Stomach (tissue), 8 donors: ENCODE measurements at regions not wholly inside any gene's neighbourhood (a gene's known extent, or its start where the extent isn't known, plus 50 kb on each side); places are given as distances from the start of the nearest gene placed in this dataset.

Experiments used
- DNase-seq, 2 donors: peaks; one replicate each; pipeline versions ENCODE4 v3.0.0 to v3.0.0-alpha.2; 2013 to 2019
- H3K27ac ChIP-seq, 5 donors: fragments of 200-600 bp in 4 of 5; sonication (generic) in 4 of 5; one replicate each; pipeline ENCODE4 v1.5.1; 2013 to 2019; ENCODE audit warnings: mild to moderate bottlenecking in 1 of 5, moderate library complexity in 1 of 5
- H3K27me3 ChIP-seq, 3 donors: fragments of 200-600 bp; sonication (generic); one replicate each; pipeline ENCODE4 v1.5.1; 2017 to 2019; ENCODE audit warnings: mixed run types in 1 of 3
- H3K36me3 ChIP-seq, 4 donors: fragments of 200-600 bp; sonication (generic); 1 replicate in 3 of 4; 2 replicates in 1 of 4; pipeline ENCODE4 v1.5.1; 2016 to 2019
- H3K4me1 ChIP-seq, 4 donors: fragments of 200-600 bp; sonication (generic); one replicate each; pipeline ENCODE4 v1.5.1; 2016 to 2019
- H3K4me3 ChIP-seq, 4 donors: fragments of 200-600 bp; sonication (generic) in 3 of 4; one replicate each; pipeline ENCODE4 v1.5.1; 2016 to 2019; ENCODE audit warnings: mild to moderate bottlenecking in 1 of 4
- H3K9me3 ChIP-seq, 4 donors: fragments of 200-600 bp; sonication (generic); one replicate each; pipeline ENCODE4 v1.5.1; 2016 to 2019
- CTCF ChIP-seq, 7 experiments: fragments of 450-650 bp in 4 of 7; fragments of 200-600 bp in 3 of 7; sonication (generic) in 3 of 7; IDR thresholded peaks; one replicate each; pipeline ENCODE4 v1.5.1; 2016 to 2019; ENCODE audit warnings: antibody characterized with exemption in 7 of 7, control low read depth in 2 of 7, mild to moderate bottlenecking in 1 of 7
- EP300 ChIP-seq: sonication (generic); formaldehyde crosslinking; IDR thresholded peaks from one replicate; pipeline ENCODE4 v1.6.1; 2017; ENCODE audit warnings: antibody characterized with exemption
- POLR2A ChIP-seq, 4 donors: fragments of 450-650 bp; IDR thresholded peaks; one replicate each; pipeline ENCODE4 v1.6.1; 2016; ENCODE audit warnings: antibody characterized with exemption in 4 of 4, control low read depth in 2 of 4, mild to moderate bottlenecking in 1 of 4, moderate library complexity in 1 of 4
- POLR2AphosphoS5 ChIP-seq, 3 donors: sonication (generic); formaldehyde crosslinking; IDR thresholded peaks; one replicate each; pipeline ENCODE4 v1.6.1; 2016; ENCODE audit warnings: antibody characterized with exemption in 3 of 3
- WGBS, 5 donors: extraction: QIAGEN DNeasy Blood & Tissue Kit in 3 of 5; methylation state at CpG; one replicate each; pipeline versions ENCODE4 v1.1.5 to v1.1.7; 2013 to 2018; 5-methylcytosine and 5-hydroxymethylcytosine counted together
- intact Hi-C: fragments of 100-400 bp; cut with DNase I; formaldehyde crosslinking; loops from one replicate; pipeline ENCODE4 v1.15.1; 2023; ENCODE audit warnings: low total_unique reads
- donor health status: healthy with polysubstance abuse.
- donor health status: Bipolar disorder and iron deficiency.
- donor health status: healthy.

GRCh38 chr10:85148693-85149640, 820.6 kb downstream of the CCSER2 start:
- peaks cover 0 to 3% (median 0%) of the 10 kb centered on the region in 4 donors for H3K9me3 ChIP-seq
- DNase-seq = no peak
- H3K4me3 ChIP-seq = no peak overlapping the region
- H3K27ac ChIP-seq = no peak overlapping the region
- no peak for TF ChIP-seq EP300
- TF ChIP-seq POLR2A (IDR thresholded peaks at IDR 0.05) = no peak
- no peak for TF ChIP-seq POLR2AphosphoS5 (IDR thresholded peaks at IDR 0.05)
- TF ChIP-seq CTCF (IDR thresholded peaks at IDR 0.05) = no peak
- H3K27me3 ChIP-seq = no peaks in the 10 kb centered on the region
- no peaks in the 10 kb centered on the region for H3K36me3 ChIP-seq
- intact Hi-C loops = no loop called here
- H3K4me1 ChIP-seq = no peaks in the 10 kb centered on the region
- 74 to 80% (median 77%) methylated on average over 15 of the region's 15 CpGs for WGBS, 5 donors

GRCh38 chr10:85149766-85150165, 821.4 kb downstream of the CCSER2 start:
- WGBS, 5 donors = 73 to 89% (median 82%) methylated on average over 2 of the region's 2 CpGs
- Histone ChIP-seq H3K27me3 (no peaks in the 10 kb centered on the region), H3K36me3 (no peaks in the 10 kb centered on the region), H3K4me1 (no peaks in the 10 kb centered on the region), H3K27ac (no peak overlapping the region), H3K4me3 (no peak overlapping the region), H3K9me3 (no peaks in the 10 kb centered on the region)
- no peak for DNase-seq
- TF ChIP-seq EP300 (no peak), POLR2A (IDR thresholded peaks at IDR 0.05) (no peak), POLR2AphosphoS5 (IDR thresholded peaks at IDR 0.05) (no peak), CTCF (IDR thresholded peaks at IDR 0.05) (no peak)
- intact Hi-C loops = no loop called here

GRCh38 chr10:85151506-85151905, 823.1 kb downstream of the CCSER2 start:
- no peaks in the 10 kb centered on the region for H3K27me3 ChIP-seq
- no peaks in the 10 kb centered on the region for H3K9me3 ChIP-seq
- H3K27ac ChIP-seq = no peak overlapping the region
- TF ChIP-seq EP300 (no peak), POLR2AphosphoS5 (IDR thresholded peaks at IDR 0.05) (no peak), POLR2A (IDR thresholded peaks at IDR 0.05) (no peak), CTCF (IDR thresholded peaks at IDR 0.05) (no peak)
- H3K36me3 ChIP-seq = no peaks in the 10 kb centered on the region
- intact Hi-C loops = no loop called here
- no peak overlapping the region for H3K4me3 ChIP-seq
- no peak for DNase-seq
- H3K4me1 ChIP-seq = no peaks in the 10 kb centered on the region
- WGBS, 5 donors = 69 to 78% (median 73%) methylated on average over 3 of the region's 3 CpGs

- no peak overlapping the region for H3K27ac ChIP-seq
- H3K9me3 ChIP-seq = no peaks in the 10 kb centered on the region
- no peak overlapping the region for H3K4me3 ChIP-seq
- 30 to 53% (median 41%) methylated on average over 3 of the region's 3 CpGs for WGBS, 5 donors
- no peaks in the 10 kb centered on the region for H3K4me1 ChIP-seq
- H3K36me3 ChIP-seq = no peaks in the 10 kb centered on the region
- TF ChIP-seq POLR2AphosphoS5 (IDR thresholded peaks at IDR 0.05) = no peak
- intact Hi-C loops = no loop called here
- H3K27me3 ChIP-seq = no peaks in the 10 kb centered on the region
- DNase-seq = no peak
Measured at GRCh38 chr10:85152496-85152895, 824.1 kb downstream of the CCSER2 start.

- intact Hi-C loops = no loop called here
- Histone ChIP-seq H3K36me3 (no peaks in the 10 kb centered on the region), H3K4me3 (no peak overlapping the region), H3K9me3 (no peaks in the 10 kb centered on the region), H3K4me1 (no peaks in the 10 kb centered on the region), H3K27ac (no peak overlapping the region), H3K27me3 (no peaks in the 10 kb centered on the region)
- no peak for DNase-seq
- TF ChIP-seq CTCF (IDR thresholded peaks at IDR 0.05) (no peak), POLR2AphosphoS5 (IDR thresholded peaks at IDR 0.05) (no peak), EP300 (no peak), POLR2A (IDR thresholded peaks at IDR 0.05) (no peak)
- WGBS, 5 donors = 73 to 88% (median 86%) methylated on average over 1 of the region's 1 CpG
Measured at GRCh38 chr10:85152911-85153310, 824.5 kb downstream of the CCSER2 start.
